AG08396 (cell line): ENCODE measurements at regions not wholly inside any gene's neighbourhood (a gene's known extent, or its start where the extent isn't known, plus 50 kb on each side); places are given as distances from the start of the nearest gene placed in this dataset.
"Not testable (repeated sequence)": the region's sequence is repeated elsewhere in the genome, so short reads cannot be mapped to it uniquely, and the experiment has no call there.

Source experiments
- DNase-seq: peaks from one replicate; pipeline ENCODE4 v3.0.0; 2012; ENCODE audit warnings: low spot score, mixed read lengths

DNA sequence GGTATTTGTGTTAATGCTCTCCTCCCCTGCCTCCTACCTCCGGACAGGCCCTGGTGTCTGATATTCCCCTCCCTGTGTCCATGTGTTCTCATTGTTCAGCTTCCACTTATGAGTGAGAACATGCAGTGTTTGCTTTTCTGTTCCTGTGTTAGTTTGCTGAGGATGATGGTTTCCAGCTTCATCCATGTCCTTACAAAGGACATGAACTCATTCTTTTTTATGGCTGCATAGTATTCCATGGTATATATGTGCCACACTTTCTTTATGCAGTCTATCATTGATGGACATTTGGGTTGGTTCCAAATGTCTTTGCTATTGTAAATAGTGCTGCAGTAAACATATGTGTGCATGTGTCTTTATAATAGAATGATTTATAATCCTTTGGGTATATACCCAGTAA is 105.2 kb upstream of the SNX2 start:
- DNase-seq = not testable (repeated sequence)

DNA sequence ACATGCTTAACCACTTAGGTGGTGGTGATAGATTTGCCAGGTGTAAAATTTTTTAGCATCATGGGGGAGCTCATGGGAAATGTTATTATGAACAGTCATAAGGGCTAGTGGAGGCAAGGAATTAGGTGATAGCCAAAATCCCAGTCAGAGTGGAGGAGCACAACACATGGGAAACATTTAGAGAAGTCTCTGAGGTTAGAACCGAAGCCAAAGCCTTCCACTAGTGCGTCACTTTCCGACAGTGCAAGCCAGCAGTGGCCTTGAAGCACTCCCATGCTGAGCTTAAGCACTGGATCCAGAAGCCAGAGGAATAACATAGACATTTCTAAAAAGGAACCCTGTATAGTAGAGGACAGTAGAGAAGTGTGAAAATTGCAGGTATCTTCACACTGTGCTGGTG is 101.5 kb upstream of the SNX2 start:
- no peak for DNase-seq

DNA sequence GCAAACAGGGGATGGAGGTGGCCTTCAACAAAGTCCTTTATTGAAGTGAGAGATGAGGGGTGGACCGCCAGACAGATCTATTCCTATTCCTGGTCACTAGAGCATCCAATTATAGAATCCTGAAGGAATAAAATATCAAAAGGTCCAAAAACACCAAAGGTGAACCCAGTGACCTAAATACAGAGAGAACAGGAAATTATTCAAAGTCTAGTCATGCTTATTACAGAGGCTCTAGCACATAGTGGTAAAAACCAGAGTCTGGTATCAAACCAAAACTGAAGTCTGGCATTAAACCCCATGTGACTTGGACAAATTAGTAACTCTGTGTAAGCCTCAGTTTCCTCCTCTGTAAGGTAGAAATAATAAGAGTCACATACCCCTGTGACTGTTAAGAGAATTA is 100.5 kb upstream of the SNX2 start:
- no peak for DNase-seq

DNA sequence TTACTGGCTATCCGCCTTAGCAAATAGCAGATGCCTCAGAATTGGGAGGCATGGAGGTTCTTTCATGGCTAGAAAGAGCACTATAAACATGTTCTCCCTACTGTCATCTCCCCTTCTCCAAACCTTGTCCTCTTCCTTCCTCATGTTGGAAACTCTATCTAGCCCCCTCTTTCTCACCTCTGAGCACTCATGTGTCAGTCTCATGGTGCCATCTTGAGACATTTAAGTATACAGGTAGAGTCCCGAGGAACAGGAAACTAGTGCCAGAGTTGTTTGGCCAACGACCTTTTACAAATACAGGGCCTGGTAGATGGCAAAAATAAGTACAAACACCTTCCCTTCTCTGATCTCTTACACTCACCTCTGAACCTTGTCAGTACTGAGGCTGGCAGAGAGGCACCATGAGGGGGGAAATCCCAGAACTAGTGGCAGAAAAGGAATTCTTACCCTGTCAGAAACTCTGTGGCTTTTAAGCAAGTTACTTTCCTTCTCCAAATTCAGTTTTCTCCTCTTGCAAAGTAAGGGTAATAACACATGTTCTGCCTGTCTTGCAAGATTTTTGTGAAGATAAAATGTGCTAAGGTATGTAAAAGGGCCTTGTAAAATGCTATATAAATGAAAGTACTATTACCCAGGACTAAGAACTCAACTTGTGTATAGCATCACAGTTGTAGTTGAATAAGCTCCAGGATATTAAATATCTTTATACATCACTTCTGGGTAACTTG is 94.1 kb upstream of the SNX2 start:
- no peak for DNase-seq

DNA sequence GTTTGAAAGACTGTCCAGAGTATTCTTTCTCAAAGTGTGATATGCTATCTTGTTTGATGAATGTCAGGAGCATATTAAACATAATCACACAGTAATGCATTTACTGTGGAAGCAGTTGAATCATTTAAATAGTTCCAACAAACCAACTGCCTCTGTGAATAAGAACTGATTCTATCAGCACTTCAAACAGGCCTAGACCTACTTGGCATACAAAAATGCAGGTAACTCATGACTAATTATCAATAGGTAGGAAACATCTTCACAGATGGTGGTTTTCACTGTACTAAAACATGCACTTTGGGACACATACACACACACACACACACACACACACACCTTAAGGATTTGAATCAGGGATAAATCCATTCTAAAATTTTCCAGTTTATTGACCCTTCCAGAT is 91.2 kb upstream of the SNX2 start:
- DNase-seq = no peak

DNA sequence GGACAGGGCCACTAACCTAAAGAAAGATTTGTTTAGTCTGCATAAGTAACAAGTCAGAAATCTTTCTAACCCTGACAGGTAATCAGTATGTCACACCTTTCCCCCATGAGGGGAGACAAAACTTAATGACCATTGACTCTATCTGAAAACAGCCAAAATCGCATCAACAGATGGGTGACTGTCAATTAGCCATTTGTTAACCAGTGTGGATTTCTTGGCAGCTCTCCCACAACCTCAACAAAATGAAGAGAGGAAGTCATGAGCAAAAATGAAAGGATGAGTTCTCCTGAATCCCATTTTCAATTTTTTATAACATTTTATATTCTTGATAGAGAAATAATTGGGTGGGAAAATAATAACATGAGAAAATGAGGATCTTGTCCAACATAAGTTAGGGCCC is 84.6 kb upstream of the SNX2 start:
- DNase-seq = no peak

DNA sequence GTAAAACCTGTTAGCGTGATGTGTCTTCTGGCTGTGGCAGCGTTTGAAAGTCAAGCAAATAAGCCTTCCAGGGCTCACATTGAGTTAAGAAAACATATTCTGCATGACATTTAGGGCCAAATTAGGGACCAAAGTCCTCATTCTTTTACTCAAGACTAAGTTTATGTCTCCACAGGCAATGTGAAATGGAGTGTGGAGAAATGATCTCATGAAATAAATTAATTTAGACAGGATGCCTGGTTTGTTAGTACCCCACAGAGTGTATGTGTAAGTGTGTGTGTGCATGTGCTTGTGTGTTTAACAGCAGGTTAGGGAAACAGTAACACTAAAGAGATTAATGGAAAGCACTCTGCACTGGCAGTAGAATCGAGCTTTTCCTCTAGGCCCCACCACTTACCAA is 82.9 kb upstream of the SNX2 start:
- DNase-seq = no peak

DNA sequence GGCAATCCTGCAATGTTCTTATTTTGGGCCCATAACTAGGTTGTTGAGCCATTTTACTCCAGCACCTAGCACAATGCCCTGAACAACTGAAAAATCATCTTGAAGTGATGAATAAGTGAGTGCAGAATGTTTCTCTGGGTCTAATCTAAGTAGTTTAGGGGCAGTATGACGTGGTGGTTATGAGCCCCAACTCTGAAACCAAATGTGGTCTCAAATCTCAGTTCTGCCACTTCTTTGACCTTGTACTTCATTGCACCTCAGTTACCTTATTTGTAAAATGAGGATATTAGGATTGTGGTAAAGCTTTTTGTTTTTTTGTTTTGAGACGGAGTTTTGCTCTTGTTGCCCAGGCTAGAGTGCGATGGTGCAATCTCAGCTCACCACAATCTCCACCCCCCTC is 80.9 kb upstream of the SNX2 start:
- DNase-seq = no peak

DNA sequence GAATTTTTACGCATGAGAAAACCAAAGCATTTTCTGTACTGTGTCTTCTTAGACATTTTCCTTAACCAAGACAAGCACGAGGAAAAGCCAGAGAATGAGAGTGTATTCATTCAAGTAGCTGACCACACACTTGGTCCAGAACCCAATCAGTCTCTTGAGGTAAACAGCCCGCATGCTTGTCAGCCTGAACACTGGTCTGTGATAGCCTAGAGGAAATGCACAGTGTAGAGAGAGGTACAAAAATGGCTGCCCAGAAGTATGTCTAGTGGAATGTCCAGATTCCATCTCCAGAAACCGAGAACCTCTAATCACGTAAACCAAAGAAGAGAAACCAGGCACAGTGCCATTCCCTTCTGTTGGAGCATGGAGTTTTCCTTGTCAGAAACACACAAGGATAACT is 80.0 kb upstream of the SNX2 start:
- DNase-seq = no peak

DNA sequence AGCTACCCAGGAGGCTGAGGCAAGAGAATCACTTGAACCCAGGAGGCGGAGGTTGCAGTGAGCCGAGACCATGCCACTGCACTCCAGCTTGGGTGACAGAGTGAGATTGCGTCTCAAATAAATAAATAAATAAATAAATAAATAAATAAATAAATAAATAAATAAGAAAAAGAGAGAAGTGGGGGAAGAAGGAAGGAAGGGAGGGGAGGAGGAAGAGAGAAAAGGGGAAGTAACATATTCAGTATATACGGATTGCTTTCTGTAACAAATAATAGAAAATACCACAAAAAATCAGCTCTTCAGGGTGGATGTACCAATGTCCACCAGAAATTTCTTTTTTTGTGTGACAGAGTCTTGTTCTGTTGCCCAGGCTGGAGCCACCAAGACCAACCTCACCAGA is 78.1 kb upstream of the SNX2 start:
- DNase-seq = not testable (repeated sequence)

DNA sequence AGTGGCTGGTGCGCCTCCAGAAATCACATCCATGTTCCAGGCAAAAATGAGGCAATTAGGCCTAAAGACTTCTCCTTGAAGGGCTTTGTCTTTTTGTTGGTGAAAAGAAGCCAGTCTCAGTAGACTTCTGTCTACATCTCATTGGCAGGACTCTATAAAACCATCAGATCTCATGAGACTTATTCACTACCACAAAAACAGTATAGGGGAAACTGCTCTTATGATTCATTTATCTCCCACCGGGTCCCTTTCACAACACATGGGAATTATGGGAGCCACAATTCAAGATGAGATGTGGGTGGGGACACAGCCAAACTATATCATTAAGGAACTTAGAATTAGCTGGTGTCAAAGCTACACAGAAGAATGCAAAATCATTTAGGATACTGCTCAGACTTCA is 77.7 kb upstream of the SNX2 start:
- no peak for DNase-seq

DNA sequence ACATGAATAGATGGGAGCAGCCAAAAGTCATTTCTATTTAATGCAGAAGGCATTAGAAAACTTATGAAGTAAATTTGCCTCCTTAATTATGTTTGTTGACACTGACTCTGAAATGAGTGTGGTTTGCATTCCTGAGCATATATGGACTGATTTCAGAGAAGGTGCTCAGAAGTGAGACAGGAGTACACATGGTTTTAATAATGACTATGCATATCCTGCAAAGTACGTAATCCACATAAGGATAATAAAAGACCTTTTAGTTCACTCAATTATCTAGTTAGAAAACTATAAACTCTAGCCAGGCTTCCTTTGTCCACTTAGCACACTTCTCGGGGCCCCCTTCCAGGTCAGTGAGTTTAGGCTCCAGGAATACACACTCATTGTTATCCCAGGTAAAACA is 75.7 kb upstream of the SNX2 start:
- DNase-seq = no peak

DNA sequence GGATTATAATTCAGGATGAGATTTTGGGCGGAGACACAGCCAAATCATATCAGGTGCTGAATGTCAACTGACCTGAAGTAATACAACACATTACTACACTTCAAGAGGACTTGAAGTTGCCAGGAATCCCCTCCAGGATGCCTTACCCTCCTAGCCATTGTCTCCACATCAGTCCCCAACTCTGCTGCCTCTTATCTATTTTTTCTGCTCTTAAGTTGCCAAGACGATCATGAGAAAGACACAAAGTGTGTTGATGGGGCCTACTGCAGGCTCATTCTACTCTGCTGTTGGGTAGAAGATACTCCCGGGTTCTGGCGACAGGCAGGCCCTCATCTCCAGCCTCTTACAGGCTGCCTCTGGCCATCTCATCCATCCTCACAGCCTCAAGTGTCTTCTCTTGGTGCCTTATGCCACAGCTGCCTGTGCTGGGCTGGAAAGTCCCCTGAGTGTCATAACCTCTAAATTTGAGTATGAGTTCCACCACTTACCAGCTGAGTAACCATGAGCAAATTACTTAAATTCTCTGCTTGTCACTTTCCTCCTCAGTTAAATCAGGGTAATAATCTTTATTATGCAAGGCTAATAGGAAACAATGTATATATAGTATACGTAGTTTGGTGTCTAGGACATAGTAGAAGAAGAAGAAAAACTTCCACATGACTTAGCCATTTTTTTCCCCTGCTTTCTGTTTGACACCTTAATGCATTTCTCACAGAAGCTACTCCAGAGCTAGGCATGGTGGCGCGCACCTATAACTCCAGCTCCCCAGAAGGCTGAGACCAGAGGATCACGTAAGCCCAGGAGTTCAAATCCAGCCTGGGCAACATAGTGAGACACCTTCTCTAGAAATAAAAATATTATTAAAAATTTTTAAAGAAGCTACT is 73.0 kb upstream of the SNX2 start:
- DNase-seq = no peak

DNA sequence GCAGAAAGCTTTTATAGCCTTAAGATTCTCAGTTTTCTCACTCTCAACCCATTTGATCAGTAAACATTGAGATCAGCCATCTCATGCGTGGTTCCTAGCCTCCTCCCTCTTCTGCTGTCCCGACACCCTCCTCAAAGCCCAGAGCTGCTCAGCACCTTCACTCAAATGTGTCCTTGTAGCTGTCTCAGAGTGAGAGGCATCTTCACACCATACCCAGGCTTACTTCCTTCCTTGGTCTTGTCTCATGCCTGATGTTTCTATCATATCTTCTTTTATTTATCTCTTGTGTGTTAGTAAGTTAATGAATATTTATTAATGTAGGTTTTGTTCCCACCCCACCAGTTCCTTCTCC is 72.4 kb upstream of the SNX2 start:
- DNase-seq = no peak

DNA sequence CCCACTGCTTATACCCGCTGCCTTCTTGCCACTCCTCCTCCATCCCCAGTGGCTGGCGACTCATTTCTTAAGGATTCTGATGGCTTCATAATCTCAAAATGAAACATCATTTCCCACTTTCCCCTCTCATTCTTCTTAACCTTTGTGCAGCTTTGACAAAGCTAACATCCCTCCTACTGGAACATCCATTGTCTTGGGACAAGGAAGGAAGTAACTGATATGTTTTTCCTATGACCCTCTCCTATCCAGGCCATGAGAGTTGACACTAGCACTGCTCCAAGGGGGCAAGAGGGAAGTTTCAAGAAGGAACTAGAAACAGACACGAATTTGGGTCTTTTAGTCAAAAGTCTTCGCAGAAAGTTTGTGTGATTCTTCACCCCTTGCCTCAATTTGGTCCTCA is 71.7 kb upstream of the SNX2 start:
- DNase-seq = no peak

DNA sequence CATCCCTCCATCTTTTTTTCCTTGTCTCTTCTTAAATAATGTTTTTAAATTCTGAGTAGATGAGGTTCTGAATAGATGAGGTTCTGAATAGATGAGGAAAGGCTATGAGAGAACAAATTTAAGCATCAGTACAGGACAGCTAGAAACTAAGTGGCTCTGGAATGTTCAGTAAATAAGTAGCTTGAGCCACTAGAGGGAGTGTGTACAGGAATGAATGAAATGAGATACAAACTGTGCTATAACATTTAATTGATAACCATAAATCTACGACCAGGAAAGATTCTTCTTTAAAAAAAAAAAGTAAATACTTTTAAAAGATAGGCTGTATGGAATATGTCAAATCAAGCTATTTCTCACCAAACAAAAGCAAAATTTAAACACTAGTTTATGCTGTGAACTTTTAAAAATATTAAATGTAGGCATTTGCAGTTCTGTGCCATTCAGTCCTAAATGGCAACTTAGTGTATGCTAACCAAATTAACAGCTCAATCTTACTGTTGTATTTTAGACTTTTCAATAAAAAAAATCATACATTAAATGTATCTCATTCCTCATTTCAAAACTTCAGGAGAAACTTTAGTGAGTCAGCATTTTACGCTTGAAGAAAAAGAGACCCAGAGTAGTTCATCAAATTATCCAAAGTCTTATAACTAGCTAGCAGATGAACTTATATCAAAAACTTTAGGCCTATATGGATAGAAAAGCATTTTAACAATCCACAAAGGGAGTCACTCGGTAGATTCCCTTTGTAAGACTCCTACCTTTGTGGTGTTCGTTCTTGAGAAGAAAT is 70.4 kb upstream of the SNX2 start:
- DNase-seq = peak; percentile 17

DNA sequence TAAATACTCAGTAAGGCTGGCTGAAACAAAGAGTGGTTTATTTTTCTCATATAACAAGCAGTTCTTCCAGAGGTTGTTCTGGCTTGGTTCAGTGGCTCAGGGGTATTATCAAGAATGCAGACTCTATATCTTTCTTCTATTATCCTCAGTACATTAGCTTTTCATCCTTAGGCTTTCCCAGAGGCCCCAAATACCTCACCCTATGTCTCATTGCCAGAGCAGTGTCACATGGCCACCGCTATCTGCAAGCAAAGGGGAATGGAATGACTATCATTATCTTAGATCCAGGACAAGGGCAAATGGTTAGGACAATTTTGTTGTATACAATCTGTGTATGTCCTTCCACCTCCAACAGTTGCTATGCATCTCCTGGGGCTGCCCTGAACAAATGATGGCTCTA is 69.0 kb upstream of the SNX2 start:
- no peak for DNase-seq

DNA sequence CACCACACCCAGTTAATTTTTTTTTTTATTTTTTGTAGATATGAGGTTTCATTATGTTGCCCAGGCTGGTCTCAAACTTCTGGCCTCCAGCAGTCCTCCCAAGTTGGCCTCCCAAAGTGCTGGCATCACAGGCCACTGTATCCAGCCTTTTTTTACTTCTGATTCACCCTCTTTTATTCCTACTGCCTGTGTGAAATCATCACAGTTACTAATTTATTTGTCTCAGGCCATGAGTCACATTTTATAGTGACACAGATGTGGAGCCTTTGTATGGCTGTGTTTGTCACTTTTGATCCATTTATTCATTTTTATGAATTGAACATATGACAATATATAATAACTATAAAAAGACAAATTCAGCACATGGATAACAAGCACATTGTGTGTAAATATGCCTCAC is 67.1 kb upstream of the SNX2 start:
- no peak for DNase-seq

DNA sequence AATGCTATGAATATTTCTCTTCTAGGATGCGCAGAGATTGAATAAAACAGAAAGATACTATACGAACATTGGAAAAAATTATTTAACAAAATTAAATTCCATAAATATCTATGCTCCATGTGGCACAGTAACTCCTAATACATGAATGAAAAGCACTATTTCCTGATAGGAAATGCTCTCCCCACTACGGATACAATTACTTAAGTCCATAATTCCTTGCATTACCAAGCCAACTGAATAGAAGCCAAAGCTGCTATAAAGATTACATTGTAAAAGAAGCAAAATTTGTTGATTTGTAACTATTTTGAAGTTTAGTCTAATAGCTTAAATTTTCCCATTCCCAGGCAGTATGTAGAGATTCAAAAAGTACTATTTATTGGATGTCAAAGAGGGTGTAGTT is 61.8 kb upstream of the SNX2 start:
- no peak for DNase-seq

DNA sequence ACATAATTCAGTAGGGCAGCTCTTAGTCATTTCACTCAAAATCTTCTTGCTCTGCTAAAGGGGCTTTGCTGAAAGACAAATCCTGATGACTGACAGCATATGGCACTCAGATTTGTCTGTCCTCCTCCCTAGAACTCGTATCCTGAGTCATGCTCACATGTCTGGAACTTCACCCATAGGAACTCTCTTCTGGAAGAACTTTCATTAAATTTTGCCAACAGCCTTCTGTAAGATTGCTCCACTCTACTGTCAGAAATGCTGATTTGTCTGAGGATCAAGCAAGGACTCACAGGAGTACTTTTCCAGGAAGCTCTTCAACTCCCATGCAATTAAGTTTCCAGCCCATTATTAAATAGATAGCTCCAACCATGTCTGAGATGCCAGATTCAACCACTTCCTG is 59.8 kb upstream of the SNX2 start:
- DNase-seq = no peak

DNA sequence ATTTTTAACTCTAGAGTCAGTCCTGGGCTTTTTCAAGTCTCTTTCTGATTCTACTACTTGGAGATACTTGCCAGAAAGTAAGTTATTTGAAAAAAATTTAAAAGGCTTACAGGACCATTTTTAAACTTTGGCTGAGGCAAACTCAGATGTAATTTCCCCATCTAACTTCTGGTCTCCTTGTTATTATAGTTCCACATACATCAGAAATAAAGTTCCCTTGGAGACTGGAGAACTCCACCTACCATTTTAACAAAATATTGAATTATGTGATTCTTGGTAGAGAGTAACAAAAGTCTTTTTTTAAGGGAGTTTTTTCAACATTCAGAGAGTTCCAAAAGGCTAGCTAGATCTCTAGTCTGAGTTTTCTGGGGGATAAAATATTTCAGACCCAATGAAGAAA is 56.3 kb upstream of the SNX2 start:
- no peak for DNase-seq

DNA sequence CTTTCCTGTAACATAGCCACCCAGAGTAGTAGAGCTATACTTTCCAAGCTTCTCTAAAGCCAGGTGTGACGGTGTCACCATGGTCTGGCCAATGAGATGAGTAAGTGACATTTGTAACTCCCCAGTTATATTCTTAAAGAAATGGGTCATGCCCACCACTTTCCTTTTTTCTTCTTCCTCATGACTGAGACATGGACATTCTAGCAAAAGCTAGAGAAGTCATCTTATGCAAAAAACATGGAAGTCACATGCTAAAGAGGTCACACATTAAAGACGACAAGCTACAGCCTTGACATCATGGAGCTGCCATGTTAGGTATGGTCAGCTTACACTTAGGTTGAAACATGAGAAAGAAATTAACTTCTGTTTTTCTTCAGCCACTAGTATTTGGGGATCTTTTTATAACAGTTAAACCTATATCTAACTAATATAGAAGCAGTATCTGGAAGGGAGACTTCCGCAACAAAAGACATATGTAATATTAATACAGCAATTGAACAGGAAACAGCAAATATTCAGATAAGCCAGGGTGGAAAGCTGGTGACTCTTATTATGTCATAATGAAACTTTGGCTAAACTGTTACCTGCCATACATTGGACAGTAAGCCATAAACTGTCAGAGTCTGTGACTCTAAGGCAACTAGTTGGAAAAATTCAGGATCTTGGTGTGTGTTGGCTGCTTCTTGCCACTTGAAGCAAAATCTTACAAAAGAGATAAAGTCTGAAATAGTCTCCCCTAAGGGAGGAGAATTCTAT is 54.7 kb upstream of the SNX2 start:
- no peak for DNase-seq
